Epithelial cell of proximal tubule (primary cell): ENCODE measurements at regions not wholly inside any gene's neighbourhood (a gene's known extent, or its start where the extent isn't known, plus 50 kb on each side); places are given as distances from the start of the nearest gene placed in this dataset.

Source experiments
- DNase-seq: peaks from one replicate; pipeline ENCODE4 v3.0.0-alpha.2; 2011; ENCODE audit warnings: low read depth
- H3K4me3 ChIP-seq: 2 replicates; pipeline ENCODE4 v1.5.1; 2011; ENCODE audit warnings: low read depth, mild to moderate bottlenecking, low read length
- TF ChIP-seq, protein P1 (sequence below): conservative IDR thresholded peaks from 2 replicates; pipeline ENCODE4 v1.5.1; 2012; ENCODE audit warnings: low read depth, mild to moderate bottlenecking, low read length

DNA sequence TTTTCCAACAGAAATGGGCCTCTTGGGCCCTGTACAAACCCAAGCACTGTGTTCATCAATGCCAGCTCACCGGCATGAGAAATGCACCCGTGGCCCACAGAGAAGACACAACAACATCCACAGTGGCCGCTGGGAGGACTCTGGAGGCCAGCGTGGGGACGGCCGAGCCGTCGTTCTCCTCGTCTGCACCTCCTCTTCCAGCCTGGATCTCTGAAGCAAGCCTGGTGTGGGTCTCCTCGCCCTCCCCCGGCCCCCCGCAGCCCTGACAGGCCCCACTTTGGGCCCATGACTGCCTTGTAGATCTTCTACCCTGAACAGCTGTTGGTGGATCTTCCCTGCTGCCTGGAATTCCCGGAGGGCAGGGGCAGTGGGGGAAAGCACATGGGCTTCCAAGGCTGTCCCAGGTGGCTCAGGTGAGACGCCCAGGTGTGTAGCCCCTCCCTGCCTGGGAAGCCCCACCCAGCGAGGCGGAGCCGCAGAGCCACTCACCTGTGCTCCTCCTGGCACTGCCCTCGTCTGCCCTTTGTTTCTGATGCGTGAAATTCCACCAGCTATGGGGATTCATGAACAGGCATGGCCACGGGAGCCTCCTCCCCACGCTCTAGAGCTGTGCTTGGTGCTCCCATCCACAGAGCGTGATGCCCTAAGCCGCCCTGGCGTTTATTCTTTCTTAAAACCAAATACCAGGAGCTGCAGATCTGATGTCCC is 225.9 kb downstream of the BRD1 start:
- no peak for DNase-seq
- H3K4me3 ChIP-seq, result no peak overlapping the region
- TF ChIP-seq, protein P1, sequence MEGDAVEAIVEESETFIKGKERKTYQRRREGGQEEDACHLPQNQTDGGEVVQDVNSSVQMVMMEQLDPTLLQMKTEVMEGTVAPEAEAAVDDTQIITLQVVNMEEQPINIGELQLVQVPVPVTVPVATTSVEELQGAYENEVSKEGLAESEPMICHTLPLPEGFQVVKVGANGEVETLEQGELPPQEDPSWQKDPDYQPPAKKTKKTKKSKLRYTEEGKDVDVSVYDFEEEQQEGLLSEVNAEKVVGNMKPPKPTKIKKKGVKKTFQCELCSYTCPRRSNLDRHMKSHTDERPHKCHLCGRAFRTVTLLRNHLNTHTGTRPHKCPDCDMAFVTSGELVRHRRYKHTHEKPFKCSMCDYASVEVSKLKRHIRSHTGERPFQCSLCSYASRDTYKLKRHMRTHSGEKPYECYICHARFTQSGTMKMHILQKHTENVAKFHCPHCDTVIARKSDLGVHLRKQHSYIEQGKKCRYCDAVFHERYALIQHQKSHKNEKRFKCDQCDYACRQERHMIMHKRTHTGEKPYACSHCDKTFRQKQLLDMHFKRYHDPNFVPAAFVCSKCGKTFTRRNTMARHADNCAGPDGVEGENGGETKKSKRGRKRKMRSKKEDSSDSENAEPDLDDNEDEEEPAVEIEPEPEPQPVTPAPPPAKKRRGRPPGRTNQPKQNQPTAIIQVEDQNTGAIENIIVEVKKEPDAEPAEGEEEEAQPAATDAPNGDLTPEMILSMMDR, result no peak

DNA sequence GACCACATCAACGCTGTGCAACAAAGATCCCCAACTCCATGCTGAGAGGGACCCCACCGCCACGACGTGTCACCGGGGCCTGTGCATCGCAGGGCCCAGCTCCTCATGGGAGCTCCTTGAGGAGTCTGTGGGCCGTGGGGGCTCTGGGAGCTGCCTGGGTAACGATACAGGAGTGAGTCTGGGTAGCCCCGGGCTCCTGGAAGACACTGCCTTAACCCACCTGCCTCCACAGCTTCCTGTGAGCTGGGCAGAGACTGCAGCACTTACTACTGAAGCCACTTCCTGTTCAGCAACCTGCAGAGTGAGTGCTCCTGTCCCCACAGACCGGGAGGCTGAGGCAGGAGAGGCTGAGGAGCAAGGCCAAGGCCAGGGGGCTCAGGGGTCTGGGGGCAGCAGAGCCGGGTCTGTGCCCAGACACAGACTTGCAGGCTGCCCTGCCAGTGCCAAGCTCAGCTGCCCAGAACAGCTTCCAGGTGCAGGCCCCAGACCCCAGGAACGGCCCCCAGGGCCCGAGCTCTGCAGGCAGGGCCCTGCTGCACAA is 226.7 kb downstream of the BRD1 start:
- TF ChIP-seq, protein P1, result no peak
- no peak overlapping the region for H3K4me3 ChIP-seq
- no peak for DNase-seq

DNA sequence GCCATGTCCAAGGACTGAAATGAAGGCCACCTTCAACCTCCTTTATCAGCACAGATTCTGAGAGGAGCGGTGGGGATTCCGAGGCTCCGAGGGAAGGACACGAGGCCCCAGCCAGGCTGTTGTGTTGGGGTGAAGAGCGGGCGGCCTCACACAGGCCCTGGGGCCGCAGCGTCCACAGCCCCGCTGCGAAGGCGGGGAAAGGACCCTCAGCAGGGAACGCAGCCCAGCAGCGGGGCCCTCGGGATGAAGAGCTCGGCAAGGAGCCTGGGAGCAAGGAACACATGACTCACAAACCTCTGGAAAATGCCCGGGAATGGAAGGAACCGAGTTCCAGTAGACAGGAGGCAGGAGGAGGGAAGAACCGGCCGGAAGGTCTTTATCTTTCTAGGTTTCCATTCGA is 227.2 kb downstream of the BRD1 start:
- no peak for DNase-seq
- no peak overlapping the region for H3K4me3 ChIP-seq
- TF ChIP-seq, protein P1, result no peak

DNA sequence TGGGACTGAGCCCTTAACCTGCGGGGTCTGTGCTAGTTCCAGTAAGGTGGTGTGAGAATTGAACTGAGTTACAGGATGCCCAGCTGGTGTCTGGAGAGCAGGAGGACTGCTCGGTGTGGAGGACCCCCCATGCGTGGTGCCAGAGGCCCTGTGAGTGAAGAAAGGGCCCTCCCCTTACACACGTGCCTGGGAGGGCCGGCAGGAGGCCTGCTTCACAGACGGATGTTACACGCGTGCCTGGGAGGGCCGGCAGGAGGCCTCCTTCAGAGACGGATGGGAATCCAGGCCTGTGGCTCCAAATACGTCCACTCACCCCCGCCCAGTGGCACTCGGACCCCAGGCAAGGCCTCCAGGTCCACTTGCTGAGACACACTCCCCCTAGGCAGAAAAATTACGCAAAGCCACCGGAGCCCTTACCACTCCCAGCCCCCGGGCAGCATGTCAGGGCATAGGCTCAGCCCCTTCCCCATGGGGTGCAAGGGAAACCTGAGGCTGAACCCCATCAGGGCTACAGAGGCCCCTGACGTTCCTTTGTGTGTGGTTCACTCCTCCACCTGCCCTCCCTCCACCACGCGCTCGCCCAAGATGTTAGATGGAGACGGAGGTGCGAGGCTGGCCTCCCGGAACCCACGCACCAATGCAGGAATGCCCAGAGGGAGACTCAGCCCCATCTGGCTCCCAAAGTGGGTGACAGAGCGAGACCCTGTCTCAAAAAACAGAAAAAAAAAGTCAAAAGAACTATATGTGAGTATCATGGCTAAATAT is 227.8 kb downstream of the BRD1 start:
- H3K4me3 ChIP-seq, result no peak overlapping the region
- TF ChIP-seq, protein P1, result no peak
- DNase-seq, result no peak

DNA sequence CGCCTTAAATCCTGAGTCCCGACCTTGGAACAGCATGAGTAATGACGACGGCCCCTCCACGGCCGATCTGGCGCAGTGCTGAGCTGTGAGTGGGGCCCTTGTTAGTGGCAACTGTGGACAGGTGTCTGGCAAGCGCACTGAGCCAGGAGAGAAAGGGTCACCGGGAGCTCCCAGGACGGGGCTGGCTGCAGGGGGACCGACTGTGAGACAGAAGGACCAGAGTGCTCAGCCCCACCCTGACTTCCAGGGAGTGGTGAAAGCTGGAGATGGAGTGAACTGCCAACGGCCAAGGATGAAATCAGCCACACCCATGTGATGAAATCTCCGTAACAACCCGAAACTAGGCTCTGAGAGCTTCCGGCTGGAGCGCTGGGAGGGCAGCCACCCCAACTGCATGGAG is 228.6 kb downstream of the BRD1 start:
- DNase-seq, result no peak
- TF ChIP-seq, protein P1, result no peak
- H3K4me3 ChIP-seq, result no peak overlapping the region

DNA sequence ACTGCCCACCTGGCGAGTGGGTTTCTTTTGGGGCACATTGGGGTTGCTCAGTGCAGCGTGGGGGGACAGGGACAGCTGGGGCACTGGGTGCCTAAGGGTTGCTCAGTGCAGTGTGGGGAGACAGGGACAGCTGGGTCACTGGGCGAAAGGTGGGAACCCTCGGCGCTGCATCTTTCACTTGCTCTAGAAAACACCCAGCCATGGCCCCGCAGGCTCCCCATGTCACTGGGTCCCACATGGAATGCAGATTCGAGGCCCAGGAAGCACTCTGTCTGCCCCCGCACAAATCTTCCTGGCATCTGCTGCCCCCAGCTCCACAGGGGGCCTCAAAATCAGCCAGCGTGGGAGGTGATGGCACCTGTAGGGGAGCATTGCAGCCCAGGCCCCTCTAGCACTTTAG is 229.3 kb downstream of the BRD1 start:
- no peak for DNase-seq
- H3K4me3 ChIP-seq, result no peak overlapping the region
- TF ChIP-seq, protein P1, result no peak
